GM21526 (cell line): ENCODE measurements at regions not wholly inside any gene's neighbourhood (a gene's known extent, or its start where the extent isn't known, plus 50 kb on each side); places are given as distances from the start of the nearest gene placed in this dataset.

Experiments
- ATAC-seq: cut with Tn5 transposase; IDR thresholded peaks from one replicate; pipeline ENCODE4 v1.9.1; 2021; ENCODE audit warnings: moderate library complexity; ENCODE audit not compliant: unreplicated experiment, low FRiP score

DNA sequence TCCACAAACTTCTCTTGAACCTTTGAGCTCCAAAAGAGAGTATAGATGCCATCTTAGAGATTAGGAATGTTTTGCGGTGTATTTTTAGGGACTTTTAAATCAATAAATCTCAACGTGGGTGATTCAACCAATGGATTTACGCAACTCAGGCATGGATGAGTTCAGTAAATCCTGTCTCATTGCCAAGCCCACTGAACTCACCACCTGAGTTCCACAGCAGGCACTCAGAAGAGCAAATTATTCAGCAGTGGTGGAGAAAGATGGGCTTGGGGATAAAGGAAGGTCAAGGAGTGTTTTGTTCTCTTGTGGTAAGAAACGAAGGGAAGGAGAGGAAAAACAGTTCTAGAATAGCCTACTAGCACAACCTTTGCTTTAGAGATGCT, 68.7 kb upstream of the HMGA2 start:
- ATAC-seq: no peak

DNA sequence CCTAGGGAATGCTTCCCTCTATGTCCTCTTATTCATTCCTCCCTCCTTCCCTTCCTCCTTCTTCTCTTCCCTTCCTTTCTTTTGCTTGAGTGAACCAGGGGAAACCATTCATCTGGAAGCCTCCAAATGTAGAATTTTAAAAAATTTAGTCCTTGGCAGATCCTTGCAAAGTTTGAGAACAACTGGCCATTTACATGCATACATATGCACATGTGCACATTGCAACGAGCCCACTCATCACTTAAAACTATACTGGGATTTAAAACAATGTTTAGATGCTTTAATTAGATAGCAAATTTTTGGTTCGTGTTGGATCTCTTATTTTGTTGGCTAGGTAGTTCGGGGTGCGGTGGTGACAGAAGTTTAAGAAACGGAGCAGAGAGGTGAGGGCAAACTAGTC, 68.0 kb upstream of the HMGA2 start:
- no peak for ATAC-seq

DNA sequence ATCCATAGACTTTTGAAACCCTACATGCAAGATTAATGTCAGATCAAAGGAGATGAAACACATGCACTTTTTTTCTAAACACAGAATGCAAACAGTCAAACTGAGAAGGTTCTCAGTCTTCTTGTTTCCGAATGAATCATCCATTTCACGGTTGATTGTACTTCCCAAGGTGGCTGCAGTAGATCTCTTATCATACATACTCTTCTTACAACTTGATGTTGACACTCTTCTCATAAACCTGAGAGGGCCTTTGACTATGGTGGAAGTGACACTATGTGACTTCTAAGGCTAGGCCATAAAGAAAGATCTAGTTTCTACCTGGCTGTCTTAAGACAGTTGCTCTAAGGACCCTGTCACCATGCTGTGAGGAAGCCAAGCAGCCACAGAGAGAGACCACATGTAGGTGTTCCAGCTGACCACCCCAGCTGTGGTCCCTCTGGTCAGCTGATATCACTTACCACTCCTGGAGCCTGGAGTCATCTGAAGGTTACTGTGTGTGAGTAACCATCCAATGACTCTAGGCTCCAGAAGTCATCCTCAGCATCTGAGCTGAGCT, 67.2 kb upstream of the HMGA2 start:
- ATAC-seq: peak; percentile 88

DNA sequence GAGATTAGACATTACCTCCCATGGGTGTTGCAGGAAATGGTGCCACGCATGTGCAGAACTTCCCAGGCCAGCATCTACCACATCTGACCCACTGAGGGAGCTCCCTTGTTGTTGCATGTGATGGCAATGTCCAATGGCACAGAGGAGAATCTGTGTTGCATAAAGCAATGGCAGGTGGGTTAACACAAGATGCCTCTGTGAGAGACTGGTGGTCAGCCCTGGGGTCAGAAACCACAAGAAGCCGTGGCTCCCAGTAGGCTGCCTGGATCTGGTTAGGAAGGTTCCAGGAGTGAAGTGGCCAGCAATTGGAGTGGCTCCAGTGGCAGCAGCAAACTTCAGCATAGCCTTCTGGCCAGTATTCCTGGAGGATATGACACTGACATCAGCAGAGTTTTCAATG, 65.9 kb upstream of the HMGA2 start:
- no peak for ATAC-seq

GRCh38 chr12:65759735-65760134, 64.5 kb upstream of the HMGA2 start:
- ATAC-seq: no peak

GRCh38 chr12:65761301-65761700, 63.0 kb upstream of the HMGA2 start:
- ATAC-seq: no peak

DNA sequence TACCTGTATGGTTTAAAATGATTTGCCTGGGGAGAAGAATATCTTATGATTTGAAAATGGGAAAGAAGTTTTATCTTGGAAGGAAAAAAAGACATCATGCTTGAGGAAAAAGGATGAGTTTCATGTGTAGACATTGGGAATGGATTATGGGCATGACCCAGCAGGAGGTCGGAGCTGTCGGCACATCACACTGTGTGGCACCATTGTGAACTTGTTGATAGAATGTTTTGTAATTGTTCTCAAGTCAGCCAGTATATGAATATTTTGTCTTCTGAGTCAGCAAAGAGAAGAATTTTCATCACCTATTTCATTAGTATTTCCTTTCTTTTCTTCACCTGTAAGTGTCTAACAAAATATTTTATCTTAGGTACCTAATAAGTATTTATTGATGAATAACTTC, 60.0 kb upstream of the HMGA2 start:
- ATAC-seq: no peak

GRCh38 chr12:65765436-65765813, 58.9 kb upstream of the HMGA2 start:
- no peak for ATAC-seq

DNA sequence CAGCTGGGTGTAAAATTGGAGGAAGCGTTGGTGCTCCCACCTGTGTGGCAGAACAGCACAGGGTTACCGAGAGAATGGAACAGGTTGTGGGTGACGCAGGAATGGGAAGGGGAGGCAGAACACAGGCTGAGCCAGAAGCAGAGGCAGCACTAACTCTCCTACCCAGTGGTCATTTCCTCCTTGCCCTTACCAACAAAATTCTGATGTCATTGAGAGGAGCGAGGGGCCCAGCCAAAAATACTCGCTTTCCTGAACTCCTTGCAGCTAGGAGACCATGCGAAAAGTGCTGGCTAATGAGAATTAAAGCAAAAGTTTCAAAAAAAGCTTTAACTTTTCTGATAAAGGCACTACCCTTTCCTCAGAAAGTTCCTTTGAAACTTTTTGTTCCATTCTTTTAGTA, 54.4 kb upstream of the HMGA2 start:
- ATAC-seq: no peak
